ENCODE measurements at regions not wholly inside any gene's neighbourhood (a gene's known extent, or its start where the extent isn't known, plus 50 kb on each side); places are given as distances from the start of the nearest gene placed in this dataset.

DNA sequence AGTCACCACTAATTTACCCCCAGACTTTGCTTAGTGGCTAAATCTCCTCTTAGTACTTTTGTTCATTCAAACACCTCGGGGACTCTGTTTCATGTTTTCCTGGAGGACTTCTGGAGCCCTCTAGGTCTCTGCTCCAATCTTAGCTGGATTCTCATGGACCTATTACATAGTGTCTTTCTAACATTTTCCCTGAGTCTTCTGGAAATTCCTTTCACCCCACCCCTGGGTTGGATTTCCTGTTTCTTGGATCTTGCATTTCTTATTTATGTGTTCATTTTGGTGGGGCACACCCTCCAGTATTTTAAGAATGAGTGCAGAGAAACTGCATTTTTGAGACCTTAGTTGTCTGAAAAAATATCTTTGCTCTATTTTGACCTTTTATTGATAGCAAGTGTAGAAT lies 220.1 kb downstream of the BLID start:
- TF ChIP-seq, protein P1, sequence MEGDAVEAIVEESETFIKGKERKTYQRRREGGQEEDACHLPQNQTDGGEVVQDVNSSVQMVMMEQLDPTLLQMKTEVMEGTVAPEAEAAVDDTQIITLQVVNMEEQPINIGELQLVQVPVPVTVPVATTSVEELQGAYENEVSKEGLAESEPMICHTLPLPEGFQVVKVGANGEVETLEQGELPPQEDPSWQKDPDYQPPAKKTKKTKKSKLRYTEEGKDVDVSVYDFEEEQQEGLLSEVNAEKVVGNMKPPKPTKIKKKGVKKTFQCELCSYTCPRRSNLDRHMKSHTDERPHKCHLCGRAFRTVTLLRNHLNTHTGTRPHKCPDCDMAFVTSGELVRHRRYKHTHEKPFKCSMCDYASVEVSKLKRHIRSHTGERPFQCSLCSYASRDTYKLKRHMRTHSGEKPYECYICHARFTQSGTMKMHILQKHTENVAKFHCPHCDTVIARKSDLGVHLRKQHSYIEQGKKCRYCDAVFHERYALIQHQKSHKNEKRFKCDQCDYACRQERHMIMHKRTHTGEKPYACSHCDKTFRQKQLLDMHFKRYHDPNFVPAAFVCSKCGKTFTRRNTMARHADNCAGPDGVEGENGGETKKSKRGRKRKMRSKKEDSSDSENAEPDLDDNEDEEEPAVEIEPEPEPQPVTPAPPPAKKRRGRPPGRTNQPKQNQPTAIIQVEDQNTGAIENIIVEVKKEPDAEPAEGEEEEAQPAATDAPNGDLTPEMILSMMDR (IDR thresholded peaks at IDR 0.05; ENCODE audit: low read length) = no peak
- TF ChIP-seq EZH2 (optimal IDR thresholded peaks at IDR 0.05; ENCODE audit: low read depth, low read length) (no peak), EZH2phosphoT487 (IDR thresholded peaks at IDR 0.05; ENCODE audit: low read length) (no peak)
